Caco-2 (cell line): ENCODE measurements at regions not wholly inside any gene's neighbourhood (a gene's known extent, or its start where the extent isn't known, plus 50 kb on each side); places are given as distances from the start of the nearest gene placed in this dataset.

Experiments
- BruUV-seq: library from RNA; stranded (reverse); fragments of 400-500 nt; replicated peaks from 2 replicates; lab custom pipeline; 2021; lab: Mats Ljungman, UMichigan
- CTCF ChIA-PET: fragments of 300-600 bp; sonication (Branson Sonifier 250); formaldehyde crosslinking; loops from one replicate; lab custom pipeline; 2022; ENCODE audit warnings: antibody characterized with exemption; lab: Charles Lee
- POLR2A ChIA-PET: fragments of 300-600 bp; sonication (Branson Sonifier 250); formaldehyde crosslinking; loops from one replicate; lab custom pipeline; 2022; ENCODE audit warnings: antibody characterized with exemption; lab: Charles Lee
- DNase-seq, 2 experiments: peaks; one replicate each; pipeline versions ENCODE4 v3.0.0 to v3.0.0-alpha.2; 2020 to 2022
- H3K27me3 ChIP-seq: replicated peaks from 2 replicates; pipeline ENCODE4 v1.6.0; 2011; ENCODE audit warnings: low read length; ENCODE audit not compliant: control insufficient read depth, insufficient read depth
- H3K36me3 ChIP-seq: 2 replicates; pipeline ENCODE4 v1.5.1; 2011; ENCODE audit warnings: low read length; ENCODE audit not compliant: control insufficient read depth, insufficient read depth
- H3K4me1 ChIP-seq: fragments of 250-450 bp; sonication (Bioruptor Pico); 2 replicates; pipeline ENCODE4 v1.5.1; 2020; ENCODE audit warnings: mild to moderate bottlenecking
- H3K4me3 ChIP-seq: 2 replicates; pipeline ENCODE4 v1.5.1; 2011; ENCODE audit warnings: low read depth, mild to moderate bottlenecking, control low read depth, low read length
- H3K9me3 ChIP-seq: fragments of 250-450 bp; sonication (Bioruptor Pico); 2 replicates; pipeline ENCODE4 v1.5.1; 2020; ENCODE audit warnings: mild to moderate bottlenecking, moderate library complexity
- H3K27ac Mint-ChIP-seq: one replicate; pipeline ENCODE4 v1.8.0; 2022; ENCODE audit warnings: mixed read lengths; ENCODE audit not compliant: unreplicated experiment
- H3K27me3 Mint-ChIP-seq: one replicate; pipeline ENCODE4 v1.8.0; 2022; ENCODE audit warnings: mixed read lengths; ENCODE audit not compliant: insufficient read depth, unreplicated experiment
- H3K36me3 Mint-ChIP-seq: one replicate; pipeline ENCODE4 v1.8.0; 2022; ENCODE audit warnings: mild to moderate bottlenecking, mixed read lengths; ENCODE audit not compliant: insufficient read depth, unreplicated experiment
- H3K4me1 Mint-ChIP-seq: one replicate; pipeline ENCODE4 v1.8.0; 2022; ENCODE audit warnings: low read depth, mixed read lengths; ENCODE audit not compliant: unreplicated experiment
- H3K4me3 Mint-ChIP-seq: one replicate; pipeline ENCODE4 v1.8.0; 2022; ENCODE audit warnings: mild to moderate bottlenecking, moderate library complexity, mixed read lengths; ENCODE audit not compliant: unreplicated experiment
- H3K9me3 Mint-ChIP-seq: one replicate; pipeline ENCODE4 v1.8.0; 2022; ENCODE audit warnings: mixed read lengths; ENCODE audit not compliant: unreplicated experiment
- CTCF ChIP-seq, 2 experiments: fragments of 200-600 bp in 1 of 2; IDR thresholded peaks; 1 replicate in 1 of 2; 2 replicates in 1 of 2; pipeline versions ENCODE4 v1.5.1 to v1.8.0; 2011 to 2022; ENCODE audit warnings: antibody characterized with exemption in 1 of 2, control low read depth in 1 of 2, inconsistent platforms in 1 of 2, low read depth in 1 of 2, low read length in 1 of 2, mild to moderate bottlenecking in 1 of 2, moderate library complexity in 1 of 2; ENCODE audit not compliant: insufficient read depth in 1 of 2, severe bottlenecking in 1 of 2, unreplicated experiment in 1 of 2
- intact Hi-C: fragments of 100-400 bp; cut with micrococcal nuclease; formaldehyde crosslinking; loops from one replicate; pipeline ENCODE4 v1.10.0; 2022; ENCODE audit not compliant: unreplicated experiment

- TF ChIP-seq CTCF (IDR thresholded peaks at IDR 0.05; ENCODE audit: insufficient read depth in 1 of 2, low read depth in 1 of 2, low read length in 1 of 2, severe bottlenecking in 1 of 2, unreplicated experiment in 1 of 2) = no peak
- Mint-ChIP-seq H3K27me3 (no peaks in the 10 kb centered on the region), H3K36me3 (no peaks in the 10 kb centered on the region)
These were observed 404.9 kb downstream of the CPS1 start for GRCh38 chr2:210961249-210961648.

GRCh38 chr2:210963386-210963785 is 407.0 kb downstream of the CPS1 start:
- Histone ChIP-seq H3K4me1 (no peaks in the 10 kb centered on the region), H3K36me3 (no peaks in the 10 kb centered on the region), H3K4me3 (no peak overlapping the region), H3K27me3 (no peaks in the 10 kb centered on the region), H3K9me3 (no peaks in the 10 kb centered on the region; the same call in 1 of the 2 replicates)
- H3K9me3 Mint-ChIP-seq = no peaks in the 10 kb centered on the region
- no peaks in the 10 kb centered on the region for H3K27me3 Mint-ChIP-seq
- intact Hi-C loops = no loop called here
- H3K4me3 Mint-ChIP-seq = no peak overlapping the region
- no peak for TF ChIP-seq CTCF (IDR thresholded peaks at IDR 0.05; ENCODE audit: insufficient read depth in 1 of 2, low read depth in 1 of 2, low read length in 1 of 2, severe bottlenecking in 1 of 2, unreplicated experiment in 1 of 2)
- no peak overlapping the region for H3K27ac Mint-ChIP-seq
- no peaks in the 10 kb centered on the region for H3K4me1 Mint-ChIP-seq
- DNase-seq = no peak
- no peaks in the 10 kb centered on the region for H3K36me3 Mint-ChIP-seq
- no TSS peak for BruUV-seq
- ChIA-PET CTCF (no interaction called here), POLR2A (no interaction called here)

More at GRCh38 chr2:210961249-210961648, 404.9 kb downstream of the CPS1 start:
- no peaks in the 10 kb centered on the region for H3K36me3 ChIP-seq
- no TSS peak for BruUV-seq
- no peaks in the 10 kb centered on the region for H3K27me3 ChIP-seq
- POLR2A ChIA-PET = no interaction called here
- Mint-ChIP-seq H3K27ac (no peak overlapping the region), H3K4me1 (no peaks in the 10 kb centered on the region), H3K9me3 (no peaks in the 10 kb centered on the region), H3K4me3 (no peak overlapping the region)
- H3K4me3 ChIP-seq = no peak overlapping the region
- H3K4me1 ChIP-seq = no peaks in the 10 kb centered on the region
- intact Hi-C loops = no loop called here
- no peaks in the 10 kb centered on the region; the same call in 1 of the 2 replicates for H3K9me3 ChIP-seq
- no peak for DNase-seq
- CTCF ChIA-PET = no interaction called here

GRCh38 chr2:210964141-210964764 is 407.9 kb downstream of the CPS1 start:
- DNase-seq = no peak
- TF ChIP-seq CTCF (IDR thresholded peaks at IDR 0.05; ENCODE audit: insufficient read depth in 1 of 2, low read depth in 1 of 2, low read length in 1 of 2, severe bottlenecking in 1 of 2, unreplicated experiment in 1 of 2) = no peak
- no peaks in the 10 kb centered on the region for H3K27me3 ChIP-seq
- H3K4me1 ChIP-seq = no peaks in the 10 kb centered on the region
- no peaks in the 10 kb centered on the region for H3K36me3 Mint-ChIP-seq
- no peaks in the 10 kb centered on the region; the same call in 1 of the 2 replicates for H3K9me3 ChIP-seq
- intact Hi-C loops = no loop called here
- no peak overlapping the region for H3K27ac Mint-ChIP-seq
- no peaks in the 10 kb centered on the region for H3K27me3 Mint-ChIP-seq
- no TSS peak for BruUV-seq
- H3K9me3 Mint-ChIP-seq = no peaks in the 10 kb centered on the region
- H3K36me3 ChIP-seq = no peaks in the 10 kb centered on the region
- ChIA-PET CTCF (no interaction called here), POLR2A (no interaction called here)
- no peak overlapping the region for H3K4me3 ChIP-seq
- no peaks in the 10 kb centered on the region for H3K4me1 Mint-ChIP-seq
- no peak overlapping the region for H3K4me3 Mint-ChIP-seq
